Mesendoderm (in vitro differentiated cells): ENCODE measurements at regions not wholly inside any gene's neighbourhood (a gene's known extent, or its start where the extent isn't known, plus 50 kb on each side); places are given as distances from the start of the nearest gene placed in this dataset.

ENCODE experiments used
- DNase-seq: peaks from one replicate; pipeline ENCODE4 v3.0.0; 2013
- H2AK5ac ChIP-seq: 2 replicates; pipeline ENCODE4 v1.6.1; 2013; ENCODE audit warnings: low read length, inconsistent platforms
- H2BK120ac ChIP-seq: 2 replicates; pipeline ENCODE4 v1.6.1; 2013; ENCODE audit warnings: low read depth, mild to moderate bottlenecking, low read length, moderate library complexity, mixed read lengths
- H2BK15ac ChIP-seq: replicated peaks from 2 replicates; pipeline ENCODE4 v1.6.1; 2013; ENCODE audit warnings: low read depth, mild to moderate bottlenecking, moderate library complexity
- H2BK5ac ChIP-seq: 2 replicates; pipeline ENCODE4 v1.6.1; 2013; ENCODE audit warnings: low read length, inconsistent platforms
- H3K18ac ChIP-seq: 2 replicates; pipeline ENCODE4 v1.6.1; 2013; ENCODE audit warnings: mild to moderate bottlenecking, low read length, mixed read lengths
- H3K23ac ChIP-seq: one replicate; pipeline ENCODE4 v1.6.1; 2013; ENCODE audit warnings: low read length
- H3K27ac ChIP-seq: 2 replicates; pipeline ENCODE4 v1.5.1; 2013; ENCODE audit warnings: low read depth, mild to moderate bottlenecking, inconsistent platforms, low read length, moderate library complexity
- H3K27me3 ChIP-seq: 2 replicates; pipeline ENCODE4 v1.6.1; 2013; ENCODE audit warnings: low read length, control low read depth, mild to moderate bottlenecking, inconsistent platforms; ENCODE audit not compliant: insufficient read depth, poor library complexity
- H3K36me3 ChIP-seq: 2 replicates; pipeline ENCODE4 v1.6.1; 2013; ENCODE audit warnings: low read length, inconsistent platforms; ENCODE audit not compliant: control insufficient read depth, insufficient read depth
- H3K4ac ChIP-seq: one replicate; pipeline ENCODE4 v1.6.1; 2013; ENCODE audit warnings: low read depth, mild to moderate bottlenecking, low read length, moderate library complexity
- H3K4me1 ChIP-seq: 2 replicates; pipeline ENCODE4 v1.6.1; 2013; ENCODE audit warnings: low read depth, low read length, inconsistent platforms; ENCODE audit not compliant: control insufficient read depth
- H3K4me2 ChIP-seq: 2 replicates; pipeline ENCODE4 v1.6.1; 2013; ENCODE audit warnings: low read length
- H3K4me3 ChIP-seq: 2 replicates; pipeline ENCODE4 v1.5.1; 2013; ENCODE audit warnings: mild to moderate bottlenecking, low read length
- H3K56ac ChIP-seq: one replicate; pipeline ENCODE4 v1.6.1; 2013; ENCODE audit warnings: low read length
- H3K79me1 ChIP-seq: 2 replicates; pipeline ENCODE4 v1.6.1; 2013; ENCODE audit warnings: low read length, inconsistent platforms
- H3K79me2 ChIP-seq: 2 replicates; pipeline ENCODE4 v1.6.1; 2013; ENCODE audit warnings: mild to moderate bottlenecking, low read length; ENCODE audit not compliant: control insufficient read depth, insufficient read depth
- H3K9ac ChIP-seq: 2 replicates; pipeline ENCODE4 v1.6.1; 2013; ENCODE audit warnings: low read length, inconsistent platforms
- H4K5ac ChIP-seq: one replicate; pipeline ENCODE4 v1.6.1; 2013; ENCODE audit warnings: low read length
- H4K8ac ChIP-seq: one replicate; pipeline ENCODE4 v1.6.1; 2013; ENCODE audit warnings: low read depth, mild to moderate bottlenecking, control low read depth, low read length, moderate library complexity
- WGBS: extraction: QIAGEN DNeasy Blood & Tissue Kit; methylation state at CpG from one replicate; pipeline ENCODE4 v1.1.7; 2013; ENCODE audit warnings: low lambda C conversion rate, missing lambda C conversion rate; ENCODE audit not compliant: insufficient coverage; ENCODE audit errors: extremely low coverage; 5-methylcytosine and 5-hydroxymethylcytosine counted together

- no peak overlapping the region for H2BK15ac ChIP-seq
- no peak overlapping the region for H4K8ac ChIP-seq
- no peaks in the 10 kb centered on the region for H3K36me3 ChIP-seq
- no peaks in the 10 kb centered on the region for H3K4me1 ChIP-seq
- no peak overlapping the region for H3K4ac ChIP-seq
- no peak overlapping the region for H3K18ac ChIP-seq
- no peak overlapping the region for H3K4me3 ChIP-seq
- H3K9ac ChIP-seq: no peak overlapping the region
- no peak overlapping the region for H2BK5ac ChIP-seq
- H4K5ac ChIP-seq: no peak overlapping the region
- no peaks in the 10 kb centered on the region for H3K79me2 ChIP-seq
- H3K4me2 ChIP-seq: no peak overlapping the region
- no peak overlapping the region for H3K27ac ChIP-seq
- peak; percentile 27 for DNase-seq
- no CpG with 5 or more reads among the region's 2 CpGs for WGBS
- H2BK120ac ChIP-seq: no peak overlapping the region
- no peak overlapping the region for H3K56ac ChIP-seq
- no peaks in the 10 kb centered on the region for H3K27me3 ChIP-seq
- H3K23ac ChIP-seq: no peak overlapping the region
- H3K79me1 ChIP-seq: no peaks in the 10 kb centered on the region
- no peak overlapping the region for H2AK5ac ChIP-seq
Observed at GRCh38 chr9:106052166-106052565, 357.8 kb downstream of the TMEM38B start.

GRCh38 chr9:106052735-106053134, 358.4 kb downstream of the TMEM38B start:
- Histone ChIP-seq H3K4ac (no peak overlapping the region), H2BK5ac (no peak overlapping the region), H2BK15ac (no peak overlapping the region), H3K4me2 (no peak overlapping the region), H4K8ac (no peak overlapping the region), H3K79me1 (no peaks in the 10 kb centered on the region), H3K56ac (no peak overlapping the region), H3K23ac (no peak overlapping the region), H3K18ac (no peak overlapping the region), H3K36me3 (no peaks in the 10 kb centered on the region), H4K5ac (no peak overlapping the region), H3K27ac (no peak overlapping the region), H2AK5ac (no peak overlapping the region), H2BK120ac (no peak overlapping the region), H3K79me2 (no peaks in the 10 kb centered on the region), H3K27me3 (no peaks in the 10 kb centered on the region), H3K4me3 (no peak overlapping the region), H3K4me1 (no peaks in the 10 kb centered on the region), H3K9ac (no peak overlapping the region)
- no CpG with 5 or more reads among the region's 2 CpGs for WGBS
- peak; percentile 7 for DNase-seq

- Histone ChIP-seq H3K79me1 (no peaks in the 10 kb centered on the region), H3K27ac (no peak overlapping the region), H3K9ac (no peak overlapping the region), H3K79me2 (no peaks in the 10 kb centered on the region), H3K18ac (no peak overlapping the region), H3K4me3 (no peak overlapping the region), H2AK5ac (no peak overlapping the region), H3K27me3 (no peaks in the 10 kb centered on the region), H3K23ac (no peak overlapping the region), H2BK15ac (no peak overlapping the region), H3K56ac (no peak overlapping the region), H4K5ac (no peak overlapping the region), H2BK5ac (no peak overlapping the region), H3K4ac (no peak overlapping the region), H4K8ac (no peak overlapping the region), H3K4me1 (no peaks in the 10 kb centered on the region), H3K36me3 (no peaks in the 10 kb centered on the region), H2BK120ac (no peak overlapping the region), H3K4me2 (no peak overlapping the region)
- DNase-seq: no peak
Observed at GRCh38 chr9:106056328-106056727, 362.0 kb downstream of the TMEM38B start.

- Histone ChIP-seq H4K5ac (no peak overlapping the region), H3K23ac (no peak overlapping the region), H3K4me1 (no peaks in the 10 kb centered on the region), H3K36me3 (no peaks in the 10 kb centered on the region), H3K9ac (no peak overlapping the region), H2BK15ac (no peak overlapping the region), H3K27ac (no peak overlapping the region), H2BK5ac (no peak overlapping the region), H4K8ac (no peak overlapping the region), H3K79me1 (no peaks in the 10 kb centered on the region), H3K27me3 (no peaks in the 10 kb centered on the region), H3K4me3 (no peak overlapping the region), H3K4me2 (no peak overlapping the region), H3K56ac (no peak overlapping the region), H3K79me2 (no peaks in the 10 kb centered on the region), H2BK120ac (no peak overlapping the region), H3K4ac (no peak overlapping the region), H2AK5ac (no peak overlapping the region), H3K18ac (no peak overlapping the region)
- DNase-seq: no peak
- no CpG with 5 or more reads among the region's 8 CpGs for WGBS
Observed at GRCh38 chr9:106058460-106058859, 364.1 kb downstream of the TMEM38B start.

GRCh38 chr9:106059886-106060285, 365.5 kb downstream of the TMEM38B start:
- Histone ChIP-seq H3K4me2 (no peak overlapping the region), H3K23ac (no peak overlapping the region), H3K4ac (no peak overlapping the region), H3K4me1 (no peaks in the 10 kb centered on the region), H2BK120ac (no peak overlapping the region), H3K27me3 (no peaks in the 10 kb centered on the region), H3K36me3 (no peaks in the 10 kb centered on the region), H3K79me1 (no peaks in the 10 kb centered on the region), H4K8ac (no peak overlapping the region), H2BK5ac (no peak overlapping the region), H3K4me3 (no peak overlapping the region), H3K18ac (no peak overlapping the region), H3K79me2 (no peaks in the 10 kb centered on the region), H2BK15ac (no peak overlapping the region), H3K27ac (no peak overlapping the region), H3K9ac (no peak overlapping the region), H4K5ac (no peak overlapping the region), H3K56ac (no peak overlapping the region), H2AK5ac (no peak overlapping the region)
- WGBS: no CpG with 5 or more reads among the region's 8 CpGs
- no peak for DNase-seq

GRCh38 chr9:106060885-106061284, 366.5 kb downstream of the TMEM38B start:
- Histone ChIP-seq H3K4me2 (no peak overlapping the region), H4K8ac (no peak overlapping the region), H3K27me3 (no peaks in the 10 kb centered on the region), H3K4ac (no peak overlapping the region), H2AK5ac (no peak overlapping the region), H3K18ac (no peak overlapping the region), H3K9ac (no peak overlapping the region), H2BK120ac (no peak overlapping the region), H2BK5ac (no peak overlapping the region), H3K79me2 (no peaks in the 10 kb centered on the region), H3K4me1 (no peaks in the 10 kb centered on the region), H3K27ac (no peak overlapping the region), H3K4me3 (no peak overlapping the region), H2BK15ac (no peak overlapping the region), H3K79me1 (no peaks in the 10 kb centered on the region), H3K23ac (no peak overlapping the region), H3K56ac (no peak overlapping the region), H3K36me3 (no peaks in the 10 kb centered on the region), H4K5ac (no peak overlapping the region)
- DNase-seq: no peak
